ENCODE measurements at regions not wholly inside any gene's neighbourhood (a gene's known extent, or its start where the extent isn't known, plus 50 kb on each side); places are given as distances from the start of the nearest gene placed in this dataset. TPM values are rescaled to one million over a fixed set of nuclear protein-coding genes. Genes with fewer than 3 reads are reported as not detected.
A peak's percentile ranks its signal among the peaks of the same experiment; 100 is the strongest.

- no peak for TF ChIP-seq ASH2L (IDR thresholded peaks at IDR 0.05; ENCODE audit: borderline replicate concordance, low read depth)
- TF ChIP-seq KAT2A (conservative IDR thresholded peaks at IDR 0.05; ENCODE audit: control insufficient read depth, low read depth, low read length) = no peak
- TF ChIP-seq MXI1 (IDR thresholded peaks at IDR 0.05; ENCODE audit: low read depth, low read length) = no peak
- TF ChIP-seq CREB1 (IDR thresholded peaks at IDR 0.05; ENCODE audit: low read depth) = peak; percentile 67; the same call in 1 of the 2 replicates
- TF ChIP-seq JUNB (IDR thresholded peaks at IDR 0.05) = 0 out of 2 replicates have a peak, but pooled peaks have one; percentile 14
- TF ChIP-seq TBL1XR1 (IDR thresholded peaks at IDR 0.05; ENCODE audit: low read depth, low read length) = no peak
- TF ChIP-seq USF1 (IDR thresholded peaks at IDR 0.05; ENCODE audit: borderline replicate concordance, extremely low read length, insufficient read depth, low read depth, low read length) = peak; percentile 37
- peak; percentile 57 for TF ChIP-seq SKIL (IDR thresholded peaks at IDR 0.05; ENCODE audit: low read depth, poor library complexity, severe bottlenecking)
- TF ChIP-seq NFXL1 (IDR thresholded peaks at IDR 0.05; ENCODE audit: borderline replicate concordance) = no peak
- TF ChIP-seq FOXK2 (IDR thresholded peaks at IDR 0.05) = no peak
- TF ChIP-seq RELA (IDR thresholded peaks at IDR 0.05; ENCODE audit: borderline replicate concordance, partially characterized antibody) = no peak
These were observed 51.1 kb upstream of the EDEM3 start (continued) for GRCh38 chr1:184805667-184806295.

Small RNAs in the stretch of these regions (small RNA-seq; reads per million reads assigned to genes)
- not detected for gene RNU7-13P

Measured in GM12878 (cell line).